Progenitor cell of endocrine pancreas (in vitro differentiated cells): ENCODE measurements at regions not wholly inside any gene's neighbourhood (a gene's known extent, or its start where the extent isn't known, plus 50 kb on each side); places are given as distances from the start of the nearest gene placed in this dataset.

Experiments
- DNase-seq: peaks from one replicate; pipeline ENCODE4 v3.0.0; 2021; ENCODE audit warnings: low spot score; ENCODE audit not compliant: unreplicated experiment
- H3K27ac Mint-ChIP-seq: 2 replicates; pipeline ENCODE4 v1.8.0; 2021; ENCODE audit warnings: mild to moderate bottlenecking, moderate library complexity, mixed read lengths
- H3K27me3 Mint-ChIP-seq: 2 replicates; pipeline ENCODE4 v1.8.0; 2021; ENCODE audit warnings: mixed read lengths
- H3K36me3 Mint-ChIP-seq: 2 replicates; pipeline ENCODE4 v1.8.0; 2022; ENCODE audit warnings: mixed read lengths; ENCODE audit not compliant: insufficient read depth
- H3K4me1 Mint-ChIP-seq: 2 replicates; pipeline ENCODE4 v1.8.0; 2021; ENCODE audit warnings: low read depth, mixed read lengths
- H3K4me3 Mint-ChIP-seq: 2 replicates; pipeline ENCODE4 v1.8.0; 2021; ENCODE audit warnings: low read depth, mild to moderate bottlenecking, moderate library complexity, mixed read lengths
- H3K9me3 Mint-ChIP-seq: 2 replicates; pipeline ENCODE4 v1.8.0; 2021; ENCODE audit warnings: low read depth, mixed read lengths
- TF ChIP-seq, protein P1 (sequence below): fragments of 200-600 bp; sonication (generic); IDR thresholded peaks from one replicate; pipeline ENCODE4 v1.5.0; 2021; ENCODE audit warnings: antibody characterized with exemption, mild to moderate bottlenecking; ENCODE audit not compliant: unreplicated experiment

DNA sequence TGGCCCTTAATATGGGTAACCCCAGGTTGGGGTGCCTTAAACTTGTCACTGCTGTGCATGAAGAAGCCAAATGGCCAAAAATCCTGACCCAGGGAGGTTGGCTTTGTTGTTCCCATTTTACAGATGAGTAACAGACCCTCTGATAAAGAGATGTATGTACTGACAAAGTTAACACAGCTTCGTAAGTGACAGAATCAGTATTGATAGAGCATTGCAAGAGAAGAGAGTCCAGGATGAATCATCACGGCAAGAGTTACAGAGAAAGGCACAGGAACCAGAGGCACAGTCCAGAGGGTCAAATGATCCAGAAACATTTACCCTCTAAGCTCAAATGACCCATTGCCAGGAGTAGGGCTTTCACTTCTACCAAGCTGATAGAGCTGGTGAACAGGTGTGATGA lies 103.8 kb upstream of the SMC2 start:
- no peaks in the 10 kb centered on the region for H3K27me3 Mint-ChIP-seq
- DNase-seq: no peak
- peaks cover 4% of the 10 kb centered on the region for H3K9me3 Mint-ChIP-seq
- no peaks in the 10 kb centered on the region for H3K36me3 Mint-ChIP-seq
- H3K4me1 Mint-ChIP-seq: no peaks in the 10 kb centered on the region
- H3K27ac Mint-ChIP-seq: no peak overlapping the region
- TF ChIP-seq, protein P1, sequence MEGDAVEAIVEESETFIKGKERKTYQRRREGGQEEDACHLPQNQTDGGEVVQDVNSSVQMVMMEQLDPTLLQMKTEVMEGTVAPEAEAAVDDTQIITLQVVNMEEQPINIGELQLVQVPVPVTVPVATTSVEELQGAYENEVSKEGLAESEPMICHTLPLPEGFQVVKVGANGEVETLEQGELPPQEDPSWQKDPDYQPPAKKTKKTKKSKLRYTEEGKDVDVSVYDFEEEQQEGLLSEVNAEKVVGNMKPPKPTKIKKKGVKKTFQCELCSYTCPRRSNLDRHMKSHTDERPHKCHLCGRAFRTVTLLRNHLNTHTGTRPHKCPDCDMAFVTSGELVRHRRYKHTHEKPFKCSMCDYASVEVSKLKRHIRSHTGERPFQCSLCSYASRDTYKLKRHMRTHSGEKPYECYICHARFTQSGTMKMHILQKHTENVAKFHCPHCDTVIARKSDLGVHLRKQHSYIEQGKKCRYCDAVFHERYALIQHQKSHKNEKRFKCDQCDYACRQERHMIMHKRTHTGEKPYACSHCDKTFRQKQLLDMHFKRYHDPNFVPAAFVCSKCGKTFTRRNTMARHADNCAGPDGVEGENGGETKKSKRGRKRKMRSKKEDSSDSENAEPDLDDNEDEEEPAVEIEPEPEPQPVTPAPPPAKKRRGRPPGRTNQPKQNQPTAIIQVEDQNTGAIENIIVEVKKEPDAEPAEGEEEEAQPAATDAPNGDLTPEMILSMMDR: no peak
- no peak overlapping the region for H3K4me3 Mint-ChIP-seq

DNA sequence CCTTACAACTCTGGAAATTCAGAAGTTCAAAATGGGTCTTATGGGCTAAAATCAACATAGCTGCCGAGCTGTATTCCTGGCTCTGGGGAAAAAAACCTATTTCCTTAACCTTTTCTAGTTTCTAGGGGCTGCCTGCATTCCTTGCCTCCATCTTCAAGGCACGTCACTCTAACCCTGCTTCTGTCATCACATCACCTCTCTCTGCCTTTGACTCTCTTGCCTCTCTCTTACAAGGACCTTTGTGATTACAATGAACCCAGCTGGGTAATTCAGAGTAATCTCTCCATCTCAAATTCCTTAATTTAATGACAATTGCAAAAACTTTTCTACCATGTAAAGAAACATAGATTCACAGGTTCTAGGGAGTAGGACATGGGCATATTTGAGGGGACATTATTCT lies 103.1 kb upstream of the SMC2 start:
- no peaks in the 10 kb centered on the region for H3K27me3 Mint-ChIP-seq
- no peak for DNase-seq

DNA sequence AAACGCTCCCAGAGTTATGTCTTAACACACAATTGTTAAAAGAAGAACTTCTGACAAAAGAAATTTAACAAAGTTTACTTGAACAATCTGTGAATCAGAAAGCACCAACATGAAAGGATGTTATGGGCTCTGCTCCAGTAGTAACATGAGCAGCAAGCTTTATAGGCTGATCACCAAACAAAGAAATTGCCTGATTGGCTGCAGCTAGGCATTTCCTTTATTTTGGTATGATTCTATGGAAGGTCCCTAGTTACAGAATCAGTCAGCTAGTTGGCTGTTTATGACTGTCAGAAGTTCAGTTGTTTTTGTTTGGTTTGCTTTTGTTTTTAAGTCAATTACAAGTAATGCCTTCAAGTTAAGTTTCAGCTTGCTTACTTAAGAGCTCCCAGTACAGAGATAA lies 102.4 kb upstream of the SMC2 start:
- Mint-ChIP-seq H3K4me3 (no peak overlapping the region), H3K36me3 (no peaks in the 10 kb centered on the region), H3K27ac (no peak overlapping the region), H3K4me1 (no peaks in the 10 kb centered on the region), H3K27me3 (no peaks in the 10 kb centered on the region), H3K9me3 (no peaks in the 10 kb centered on the region)
- TF ChIP-seq, protein P1: no peak
- no peak for DNase-seq

More for the DNA sequence above, 103.1 kb upstream of the SMC2 start:
- Mint-ChIP-seq H3K27ac (no peak overlapping the region), H3K4me1 (no peaks in the 10 kb centered on the region), H3K4me3 (no peak overlapping the region), H3K36me3 (no peaks in the 10 kb centered on the region), H3K9me3 (peaks cover 3% of the 10 kb centered on the region)
- TF ChIP-seq, protein P1: no peak

DNA sequence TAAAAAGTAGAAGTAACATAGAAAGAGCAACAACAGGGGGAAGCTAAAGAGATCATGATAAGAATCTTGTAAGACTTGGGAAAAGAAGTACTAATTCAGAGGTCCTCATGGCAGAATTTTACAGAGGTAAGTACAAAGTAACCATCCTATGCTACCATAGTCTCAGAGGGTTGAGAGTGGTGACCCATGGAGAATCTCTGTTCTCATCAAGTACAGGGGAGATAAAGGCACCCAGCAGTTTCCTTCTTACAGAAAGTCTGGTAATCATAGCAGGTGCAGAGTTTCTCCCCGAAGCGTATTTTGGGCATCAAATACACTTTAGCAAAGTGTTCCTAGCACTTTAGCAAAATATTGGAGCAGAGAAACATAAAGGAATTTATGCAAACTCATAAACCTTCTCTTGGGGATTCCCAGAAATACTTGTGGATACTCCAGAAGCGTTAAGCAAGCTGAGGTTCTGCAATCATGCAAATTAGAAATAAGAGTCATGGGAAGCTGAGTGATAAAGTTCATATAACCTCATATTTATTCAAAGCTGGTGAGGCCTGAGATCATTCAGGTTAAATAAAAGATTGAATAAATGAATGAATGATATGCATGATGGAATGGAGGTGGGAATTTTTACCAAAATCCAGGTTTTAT lies 101.0 kb upstream of the SMC2 start:
- Mint-ChIP-seq H3K4me3 (no peak overlapping the region), H3K4me1 (no peaks in the 10 kb centered on the region), H3K9me3 (no peaks in the 10 kb centered on the region), H3K27ac (no peak overlapping the region), H3K27me3 (no peaks in the 10 kb centered on the region), H3K36me3 (no peaks in the 10 kb centered on the region)
- TF ChIP-seq, protein P1: no peak
- DNase-seq: no peak

DNA sequence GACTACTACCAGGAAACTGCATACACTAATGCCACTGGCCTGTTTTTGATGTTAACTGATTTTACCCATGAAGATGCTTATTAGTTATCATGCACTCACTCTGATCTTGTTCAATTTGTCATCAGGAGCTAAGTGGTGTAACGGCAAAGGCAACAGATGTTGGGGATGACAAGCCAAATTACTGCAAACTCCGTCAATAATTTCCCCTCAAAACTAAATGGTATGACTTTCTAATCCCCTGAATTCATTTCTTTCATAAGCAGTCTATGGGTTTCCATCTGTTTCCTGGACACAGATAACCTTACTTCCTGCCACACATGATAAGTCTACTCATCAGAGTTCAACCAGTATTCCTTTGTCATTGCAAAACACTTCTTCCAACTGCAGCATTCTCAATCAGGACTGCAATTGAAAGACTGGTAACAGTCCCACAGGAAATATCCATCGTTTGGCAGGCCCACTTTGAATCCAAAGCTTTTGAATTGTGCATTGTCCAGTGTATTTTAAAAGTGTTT lies 96.2 kb upstream of the SMC2 start:
- TF ChIP-seq, protein P1: no peak
- Mint-ChIP-seq H3K4me1 (no peaks in the 10 kb centered on the region), H3K27me3 (no peaks in the 10 kb centered on the region), H3K36me3 (no peaks in the 10 kb centered on the region), H3K27ac (no peak overlapping the region), H3K9me3 (no peaks in the 10 kb centered on the region), H3K4me3 (no peak overlapping the region)
- DNase-seq: no peak
